ENCODE measurements at regions not wholly inside any gene's neighbourhood (a gene's known extent, or its start where the extent isn't known, plus 50 kb on each side); places are given as distances from the start of the nearest gene placed in this dataset.

DNA sequence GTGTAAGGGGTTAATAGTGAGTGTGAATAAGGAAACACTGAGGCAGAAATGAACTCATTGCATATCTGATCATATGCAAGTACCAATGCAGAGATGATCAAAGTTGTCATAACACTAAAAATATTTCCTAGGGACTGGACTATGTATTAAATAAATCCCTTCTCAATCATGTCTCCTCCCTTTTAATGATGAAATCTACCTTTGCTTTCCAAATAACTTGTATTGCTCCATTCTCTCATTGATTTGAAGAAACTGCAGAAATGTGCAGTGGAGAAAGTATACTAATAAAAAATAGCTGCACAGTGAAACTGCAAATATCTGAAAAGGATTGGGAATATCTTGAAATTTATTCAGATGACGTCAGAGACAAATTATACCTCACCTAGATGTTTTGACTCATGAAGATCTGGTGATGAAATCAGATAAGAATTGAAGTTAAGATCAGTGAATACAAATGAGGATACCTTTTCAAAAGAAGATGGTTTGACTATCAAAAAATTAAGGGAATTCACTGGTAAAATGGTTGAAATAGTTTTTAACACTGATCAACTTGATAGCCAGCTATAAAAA is 1264.9 kb upstream of the USP15 start:
- no peak for DNase-seq (ENCODE audit: low read depth)
- TF ChIP-seq, protein P1, sequence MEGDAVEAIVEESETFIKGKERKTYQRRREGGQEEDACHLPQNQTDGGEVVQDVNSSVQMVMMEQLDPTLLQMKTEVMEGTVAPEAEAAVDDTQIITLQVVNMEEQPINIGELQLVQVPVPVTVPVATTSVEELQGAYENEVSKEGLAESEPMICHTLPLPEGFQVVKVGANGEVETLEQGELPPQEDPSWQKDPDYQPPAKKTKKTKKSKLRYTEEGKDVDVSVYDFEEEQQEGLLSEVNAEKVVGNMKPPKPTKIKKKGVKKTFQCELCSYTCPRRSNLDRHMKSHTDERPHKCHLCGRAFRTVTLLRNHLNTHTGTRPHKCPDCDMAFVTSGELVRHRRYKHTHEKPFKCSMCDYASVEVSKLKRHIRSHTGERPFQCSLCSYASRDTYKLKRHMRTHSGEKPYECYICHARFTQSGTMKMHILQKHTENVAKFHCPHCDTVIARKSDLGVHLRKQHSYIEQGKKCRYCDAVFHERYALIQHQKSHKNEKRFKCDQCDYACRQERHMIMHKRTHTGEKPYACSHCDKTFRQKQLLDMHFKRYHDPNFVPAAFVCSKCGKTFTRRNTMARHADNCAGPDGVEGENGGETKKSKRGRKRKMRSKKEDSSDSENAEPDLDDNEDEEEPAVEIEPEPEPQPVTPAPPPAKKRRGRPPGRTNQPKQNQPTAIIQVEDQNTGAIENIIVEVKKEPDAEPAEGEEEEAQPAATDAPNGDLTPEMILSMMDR (IDR thresholded peaks at IDR 0.05; ENCODE audit: insufficient read depth, low read depth, low read length): no peak
- H3K4me3 ChIP-seq (ENCODE audit: low read depth, low read length): no peak overlapping the region

- H3K4me3 ChIP-seq (ENCODE audit: low read depth, low read length): no peak overlapping the region
- DNase-seq (ENCODE audit: low read depth): no peak
- TF ChIP-seq, protein P1 (IDR thresholded peaks at IDR 0.05; ENCODE audit: insufficient read depth, low read depth, low read length): no peak
These were observed 1262.3 kb upstream of the USP15 start for GRCh38 chr12:60997869-60998378.

DNA sequence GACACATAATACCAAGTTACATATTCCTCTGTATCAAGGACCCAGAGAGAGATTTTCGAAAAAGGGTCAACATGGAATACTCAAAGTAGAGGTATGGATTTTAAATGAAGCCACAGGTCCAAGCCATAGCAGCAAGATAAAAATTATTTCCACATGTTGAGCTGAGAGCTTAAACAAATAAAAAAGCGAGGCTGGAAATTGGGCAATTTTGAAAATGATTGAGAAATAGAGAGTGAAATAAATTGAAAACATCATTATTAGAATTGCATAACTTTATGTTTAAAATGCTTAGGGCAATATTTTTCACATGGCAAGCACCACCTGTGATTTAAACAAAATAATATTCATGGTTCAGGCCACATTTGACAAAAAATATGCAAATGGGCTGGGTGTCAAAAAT is 1251.0 kb upstream of the USP15 start:
- no peak for DNase-seq (ENCODE audit: low read depth)
- TF ChIP-seq, protein P1 (IDR thresholded peaks at IDR 0.05; ENCODE audit: insufficient read depth, low read depth, low read length): no peak
- no peak overlapping the region for H3K4me3 ChIP-seq (ENCODE audit: low read depth, low read length)

GRCh38 chr12:61011767-61012423 is 1248.3 kb upstream of the USP15 start:
- TF ChIP-seq, protein P1 (IDR thresholded peaks at IDR 0.05; ENCODE audit: insufficient read depth, low read depth, low read length): no peak
- no peak for DNase-seq (ENCODE audit: low read depth)
- H3K4me3 ChIP-seq (ENCODE audit: low read depth, low read length): no peak overlapping the region

DNA sequence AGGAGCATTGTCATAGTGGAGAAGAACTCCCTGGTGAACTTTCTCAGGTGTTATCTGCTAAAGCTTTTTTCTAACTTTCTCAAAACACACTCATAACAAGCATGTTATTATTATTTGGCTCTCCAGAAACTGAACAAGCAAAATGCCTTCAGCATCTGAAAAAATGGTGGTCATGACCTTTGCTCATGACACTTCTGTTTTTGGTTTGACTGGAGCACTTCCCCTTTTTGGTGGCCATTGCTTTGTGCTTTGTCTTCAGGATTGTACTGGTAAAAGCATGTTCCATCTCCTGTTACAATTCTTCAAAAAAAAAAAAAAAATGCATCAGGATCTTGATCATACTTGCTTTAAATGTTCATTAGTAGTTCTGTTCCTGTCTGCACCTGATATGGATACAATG is 1241.6 kb upstream of the USP15 start:
- TF ChIP-seq, protein P1 (IDR thresholded peaks at IDR 0.05; ENCODE audit: insufficient read depth, low read depth, low read length): no peak

GRCh38 chr12:61023231-61023630 is 1237.0 kb upstream of the USP15 start:
- DNase-seq (ENCODE audit: low read depth): no peak
- TF ChIP-seq, protein P1 (IDR thresholded peaks at IDR 0.05; ENCODE audit: insufficient read depth, low read depth, low read length): no peak
- H3K4me3 ChIP-seq (ENCODE audit: low read depth, low read length): no peak overlapping the region

More for the DNA sequence above, 1241.6 kb upstream of the USP15 start:
- H3K4me3 ChIP-seq (ENCODE audit: low read depth, low read length): no peak overlapping the region
- no peak for DNase-seq (ENCODE audit: low read depth)
